ENCODE measurements at regions not wholly inside any gene's neighbourhood (a gene's known extent, or its start where the extent isn't known, plus 50 kb on each side); places are given as distances from the start of the nearest gene placed in this dataset.

DNA sequence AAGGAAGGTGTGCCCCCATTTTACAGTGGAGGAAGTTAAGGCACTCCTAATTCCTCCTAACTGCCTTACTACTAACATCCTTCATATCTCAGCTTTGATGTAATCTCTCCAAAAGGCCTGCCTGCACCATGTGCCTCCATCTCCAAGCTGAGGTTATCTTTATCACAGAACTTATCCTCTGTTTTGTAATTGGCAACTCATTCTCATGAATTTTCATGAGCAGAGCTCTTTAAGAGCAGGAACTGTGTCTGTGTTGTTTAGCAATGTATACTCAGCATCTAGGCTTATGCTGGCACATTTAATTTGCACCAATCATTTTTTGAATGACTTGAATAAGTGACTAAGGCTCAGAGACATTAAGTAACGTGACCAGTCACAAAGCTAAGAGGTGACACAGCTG, 147.9 kb upstream of the VLDLR start:
- TF ChIP-seq POLR2A (IDR thresholded peaks at IDR 0.05; ENCODE audit: low read length) (no peak), GATA1 (IDR thresholded peaks at IDR 0.05; ENCODE audit: low read depth, low read length) (no peak)
